ENCODE measurements at regions not wholly inside any gene's neighbourhood (a gene's known extent, or its start where the extent isn't known, plus 50 kb on each side); places are given as distances from the start of the nearest gene placed in this dataset.

GRCh38 chr10:131746241-131746711, 154.5 kb upstream of the PPP2R2D start:
- DNase-seq (no peak), ATAC-seq (no peak)
- intact Hi-C loops (cut with DNase I) = loop anchor here in 1 of 10 donors (5.0 kb wide), 1 partner anchor 979 kb away; no protein-coding TSS in a partner anchor
- Histone ChIP-seq H3K36me3 (no peaks in the 10 kb centered on the region), H3K9me3 (no peaks in the 10 kb centered on the region), H3K27me3 (peaks cover 0 to 91% (median 66%) of the 10 kb centered on the region in 7 donors), H3K27ac (no peak overlapping the region), H3K4me3 (no peak overlapping the region), H3K4me1 (no peaks in the 10 kb centered on the region)
- TF ChIP-seq CTCF (IDR thresholded peaks at IDR 0.05) = no peak
- WGBS, 2 donors = 82 to 90% methylated on average over 19 to 20 of the region's 20 CpGs

- Histone ChIP-seq H3K27me3 (peaks cover 0 to 95% (median 70%) of the 10 kb centered on the region in 7 donors), H3K9me3 (no peaks in the 10 kb centered on the region), H3K27ac (no peak overlapping the region), H3K4me3 (no peak overlapping the region), H3K36me3 (no peaks in the 10 kb centered on the region), H3K4me1 (no peaks in the 10 kb centered on the region)
- intact Hi-C loops (cut with DNase I) = loop anchor here in 1 of 10 donors (5.0 kb wide), 1 partner anchor 979 kb away; no protein-coding TSS in a partner anchor
- TF ChIP-seq CTCF (IDR thresholded peaks at IDR 0.05) = no peak
- DNase-seq = no peak
- WGBS, 2 donors = 74 to 83% methylated on average over 1 of the region's 1 CpG
- ATAC-seq = no peak
Observed at GRCh38 chr10:131746785-131747184, 154.0 kb upstream of the PPP2R2D start.

GRCh38 chr10:131747251-131747650, 153.6 kb upstream of the PPP2R2D start:
- H3K27me3 ChIP-seq = peaks cover 0 to 92% (median 70%) of the 10 kb centered on the region in 7 donors
- no peak for TF ChIP-seq CTCF (IDR thresholded peaks at IDR 0.05)
- ATAC-seq = no peak

GRCh38 chr10:131747791-131748190, 153.0 kb upstream of the PPP2R2D start:
- intact Hi-C loops (cut with DNase I) = loop anchor here in 1 of 10 donors (5.0 kb wide), 1 partner anchor 980 kb away; no protein-coding TSS in a partner anchor
- 86 to 87% methylated on average over 11 of the region's 11 CpGs for WGBS, 2 donors

More at GRCh38 chr10:131747251-131747650, 153.6 kb upstream of the PPP2R2D start:
- Histone ChIP-seq H3K4me1 (no peaks in the 10 kb centered on the region), H3K36me3 (no peaks in the 10 kb centered on the region), H3K27ac (no peak overlapping the region), H3K4me3 (no peak overlapping the region), H3K9me3 (no peaks in the 10 kb centered on the region)
- WGBS, 2 donors = 83 to 86% methylated on average over 16 of the region's 16 CpGs
- no peak for DNase-seq
- intact Hi-C loops (cut with DNase I) = loop anchor here in 1 of 10 donors (5.0 kb wide), 1 partner anchor 980 kb away; no protein-coding TSS in a partner anchor

More at GRCh38 chr10:131747791-131748190, 153.0 kb upstream of the PPP2R2D start:
- H3K36me3 ChIP-seq = no peaks in the 10 kb centered on the region
- ATAC-seq (no peak), DNase-seq (no peak)
- H3K9me3 ChIP-seq = no peaks in the 10 kb centered on the region
- TF ChIP-seq CTCF (IDR thresholded peaks at IDR 0.05) = no peak
- no peak overlapping the region for H3K27ac ChIP-seq
- H3K4me1 ChIP-seq = no peaks in the 10 kb centered on the region
- peaks cover 0 to 86% (median 69%) of the 10 kb centered on the region in 7 donors for H3K27me3 ChIP-seq
- no peak overlapping the region for H3K4me3 ChIP-seq

Measured in heart right ventricle (tissue), 16 donors.